HTERT RPE-1 (cell line): ENCODE measurements at regions not wholly inside any gene's neighbourhood (a gene's known extent, or its start where the extent isn't known, plus 50 kb on each side); places are given as distances from the start of the nearest gene placed in this dataset.
"Not testable (repeated sequence)": the region's sequence is repeated elsewhere in the genome, so short reads cannot be mapped to it uniquely, and the experiment has no call there.

Experiments
- in situ Hi-C: fragments of 300-500 bp; cut with MboI; formaldehyde crosslinking; loops from 4 replicates; pipeline ENCODE4 v1.14.3; 2020; ENCODE audit warnings: low sequenced_read_pairs

GRCh38 chr2:176424746-176425145 is 155.5 kb downstream of the MTX2 start:
- in situ Hi-C loops, result no loop called here

GRCh38 chr2:176427549-176427948 is 158.3 kb downstream of the MTX2 start:
- in situ Hi-C loops, result no loop called here

- in situ Hi-C loops, result not testable (repeated sequence)
Measured at GRCh38 chr2:176428944-176429469, 159.8 kb downstream of the MTX2 start.

GRCh38 chr2:176432434-176432833 is 163.2 kb downstream of the MTX2 start:
- in situ Hi-C loops, result no loop called here

DNA sequence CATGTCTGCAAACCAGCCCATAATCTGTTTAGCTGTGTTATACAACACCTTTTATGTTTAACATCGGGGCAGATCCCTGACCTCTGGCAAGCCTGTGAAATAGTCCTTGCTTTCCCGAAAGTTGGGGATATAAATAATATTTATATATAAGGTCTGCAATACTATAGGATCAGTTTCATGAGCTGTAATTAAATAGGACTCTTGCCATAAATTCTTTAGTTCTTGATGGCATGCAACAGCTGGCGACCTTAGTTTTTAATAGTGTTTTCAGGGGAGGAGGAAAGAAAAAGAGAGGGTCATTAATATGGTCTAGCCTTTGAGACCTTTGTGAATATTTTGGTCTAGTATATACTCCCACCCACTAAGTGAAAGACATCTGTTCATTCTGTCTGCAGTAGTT is 166.5 kb downstream of the MTX2 start:
- in situ Hi-C loops, result no loop called here

- in situ Hi-C loops, result no loop called here
Measured at GRCh38 chr2:176443946-176444345, 174.7 kb downstream of the MTX2 start.

DNA sequence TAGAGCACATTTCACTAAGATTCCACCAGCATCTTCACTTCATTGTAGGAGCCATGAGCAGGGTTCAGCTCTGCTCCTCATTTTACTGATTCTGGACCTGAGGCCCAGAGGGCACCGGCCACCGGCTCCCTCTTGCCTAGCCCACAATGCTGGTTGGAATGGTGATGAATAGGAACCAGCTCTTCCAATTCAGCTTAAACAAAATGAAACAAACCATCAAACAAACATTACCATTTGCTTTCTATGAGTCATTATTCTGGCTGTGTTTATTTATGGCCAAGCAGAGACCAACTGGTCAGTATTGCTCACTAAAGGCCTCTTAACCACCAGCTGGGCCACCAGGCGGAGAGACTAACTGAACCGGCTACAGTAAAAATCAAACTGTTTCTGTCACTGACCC is 176.7 kb downstream of the MTX2 start:
- in situ Hi-C loops, result no loop called here

DNA sequence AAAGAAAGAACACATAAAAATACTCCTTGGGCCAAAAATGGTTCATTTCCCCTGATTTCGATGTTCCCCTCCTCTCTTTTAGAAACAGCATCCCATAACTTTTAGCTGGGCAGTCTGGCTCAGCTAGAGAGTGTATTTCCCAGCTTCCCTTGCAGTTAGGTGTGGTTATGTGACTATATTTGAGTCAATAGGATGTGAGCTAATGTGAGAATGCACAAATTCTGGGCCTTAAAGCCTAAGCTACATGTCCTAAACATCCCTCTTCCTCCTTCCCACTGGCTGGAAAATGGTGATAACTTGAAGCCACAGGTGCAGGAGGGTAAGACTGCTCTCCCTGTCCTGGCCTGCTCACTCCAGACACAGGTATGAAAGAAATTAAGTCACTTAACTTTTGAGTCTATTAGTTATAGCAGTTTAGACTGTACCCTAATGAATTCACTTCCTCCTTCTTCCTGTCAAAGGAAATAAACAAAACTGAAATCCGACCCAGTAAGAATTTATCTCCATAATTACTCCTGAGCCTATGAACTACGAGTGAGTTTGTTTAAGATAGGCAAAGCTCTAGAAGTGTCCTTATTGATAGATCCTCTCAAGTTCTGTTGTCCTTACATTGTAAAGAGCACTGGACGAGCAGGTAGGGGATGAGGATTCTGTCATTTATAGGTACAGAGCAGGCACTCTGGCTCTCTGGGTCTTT is 177.6 kb downstream of the MTX2 start:
- in situ Hi-C loops, result no loop called here

- in situ Hi-C loops, result no loop called here
Measured at GRCh38 chr2:176447616-176448015, 178.4 kb downstream of the MTX2 start.

- in situ Hi-C loops, result no loop called here
Measured at GRCh38 chr2:176449852-176450251, 180.6 kb downstream of the MTX2 start.

GRCh38 chr2:176453784-176454183 is 184.5 kb downstream of the MTX2 start:
- in situ Hi-C loops, result no loop called here

DNA sequence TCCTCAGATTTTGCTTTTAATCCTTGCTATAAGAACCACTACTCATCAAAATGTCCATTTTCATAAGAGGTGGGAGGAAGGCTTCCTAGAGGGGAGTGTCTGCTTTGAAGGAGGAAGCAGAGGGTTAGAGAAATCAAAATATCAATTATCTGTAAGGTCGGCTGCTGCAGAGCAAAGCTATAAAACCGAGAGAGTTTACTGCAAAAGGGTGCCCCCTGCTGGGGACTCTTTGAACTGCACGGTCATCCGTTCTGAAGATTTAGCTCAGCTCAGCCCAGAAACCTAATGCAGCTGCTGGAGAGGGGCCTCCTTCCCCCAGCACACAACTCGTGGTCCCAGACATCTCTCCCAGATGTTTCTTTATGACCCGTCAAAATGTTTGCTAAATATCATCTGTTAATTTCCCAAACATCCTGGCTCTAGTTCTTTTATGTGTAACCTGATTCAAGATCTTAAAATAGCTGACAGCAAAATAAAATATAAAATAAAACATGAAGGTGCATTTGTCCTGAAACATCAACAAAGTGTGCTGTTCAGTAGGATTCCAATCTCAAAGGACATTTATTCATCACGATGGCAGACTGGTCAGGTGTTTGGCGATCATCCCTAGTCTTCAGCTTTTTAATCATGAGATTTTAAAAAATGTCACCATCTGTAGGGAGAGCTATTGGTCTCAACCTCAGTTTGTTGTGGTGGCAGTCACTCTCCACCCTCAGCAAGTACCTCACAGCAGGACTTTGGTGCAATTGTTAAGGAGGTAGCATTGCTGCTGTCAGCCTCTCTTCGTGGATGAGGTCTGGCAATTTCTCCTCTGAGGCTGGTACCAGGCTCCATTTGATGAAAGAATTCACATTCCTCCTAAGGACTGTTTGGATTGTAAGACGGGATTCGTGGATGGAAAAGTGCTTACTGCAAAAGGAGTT is 185.9 kb downstream of the MTX2 start:
- in situ Hi-C loops, result no loop called here

GRCh38 chr2:176455816-176456291 is 186.6 kb downstream of the MTX2 start:
- in situ Hi-C loops, result no loop called here

DNA sequence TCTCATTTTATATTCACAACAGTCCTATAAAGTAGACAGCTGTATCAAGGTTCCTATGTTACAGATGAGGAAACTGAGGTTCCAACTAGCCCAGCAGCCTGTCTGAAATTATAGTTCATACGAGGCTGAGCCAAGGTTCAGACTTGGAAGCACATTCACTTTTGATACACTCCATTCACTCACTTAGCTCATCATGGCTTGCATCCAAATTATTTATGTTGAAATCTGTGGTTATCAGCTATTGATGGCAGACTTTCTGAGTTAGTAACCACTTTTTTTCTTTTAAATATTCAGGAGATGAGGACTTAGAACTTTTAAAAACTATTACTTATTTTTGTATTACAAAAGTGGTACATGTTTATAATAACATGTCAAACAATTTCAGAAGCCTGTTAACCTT is 188.2 kb downstream of the MTX2 start:
- in situ Hi-C loops, result no loop called here

- in situ Hi-C loops, result no loop called here
Measured at GRCh38 chr2:176461098-176461808, 192.0 kb downstream of the MTX2 start.

- in situ Hi-C loops, result no loop called here
Measured at GRCh38 chr2:176461809-176462670, 192.8 kb downstream of the MTX2 start.

- in situ Hi-C loops, result no loop called here
Measured at GRCh38 chr2:176463546-176463945, 194.3 kb downstream of the MTX2 start.

- in situ Hi-C loops, result no loop called here
Measured at GRCh38 chr2:176464886-176465564, 195.8 kb downstream of the MTX2 start.

- in situ Hi-C loops, result no loop called here
Measured at GRCh38 chr2:176466918-176467452, 197.7 kb downstream of the MTX2 start.
